GM18502 (cell line): ENCODE measurements at regions not wholly inside any gene's neighbourhood (a gene's known extent, or its start where the extent isn't known, plus 50 kb on each side); places are given as distances from the start of the nearest gene placed in this dataset.

Source experiments
- ATAC-seq: cut with Tn5 transposase; IDR thresholded peaks from one replicate; pipeline ENCODE4 v1.9.1; 2021; ENCODE audit warnings: mild to moderate bottlenecking; ENCODE audit not compliant: unreplicated experiment, poor library complexity

DNA sequence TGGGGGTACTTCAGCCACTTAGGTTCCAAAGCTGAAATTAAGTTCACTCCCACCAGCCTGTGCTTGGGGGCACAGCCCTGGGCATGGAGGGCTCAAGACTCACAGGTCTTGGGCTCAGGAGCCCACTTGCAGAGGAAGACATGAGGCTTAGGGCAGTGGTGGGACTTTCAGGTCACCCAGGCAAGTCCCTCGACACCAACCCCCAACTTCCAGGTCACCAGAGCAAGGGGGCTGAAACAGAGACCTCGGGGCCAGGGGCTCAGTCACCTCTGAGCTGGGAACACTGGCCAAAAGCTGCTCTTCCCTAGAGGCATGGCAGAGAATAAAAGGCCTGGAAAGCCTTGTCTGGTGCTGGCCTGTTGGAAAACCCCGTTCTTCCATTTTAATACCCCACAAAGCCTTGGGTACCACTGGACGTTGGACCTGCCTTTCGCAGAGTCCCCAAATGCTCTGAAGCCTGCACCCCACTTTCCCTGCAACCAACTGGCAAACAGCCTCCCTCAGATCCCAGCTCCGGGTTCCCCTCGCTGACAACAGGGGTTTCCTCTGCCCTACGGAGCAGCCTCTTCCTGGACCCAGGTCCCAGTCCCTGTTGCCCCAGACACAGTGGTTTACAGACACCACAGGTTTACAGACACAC is 160.9 kb upstream of the PMEPA1 start:
- no peak for ATAC-seq

DNA sequence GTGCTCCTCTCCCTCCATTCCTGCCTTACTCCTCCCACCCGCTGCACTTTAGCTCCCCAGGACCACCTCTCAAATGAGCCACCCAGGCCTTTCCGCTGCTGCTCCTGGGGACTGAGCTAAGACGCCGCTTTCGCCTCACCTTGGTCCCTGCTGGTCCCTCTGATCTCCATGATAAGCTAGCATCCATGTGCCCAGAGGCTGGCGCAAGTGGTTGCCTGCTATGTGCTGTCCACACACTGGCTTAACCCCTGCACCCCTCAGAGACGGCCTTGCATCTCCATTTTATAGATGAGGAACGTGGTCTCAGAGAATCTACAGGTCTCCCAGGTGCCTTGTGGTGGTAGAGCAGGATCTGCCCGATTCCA is 160.1 kb upstream of the PMEPA1 start:
- ATAC-seq: no peak

DNA sequence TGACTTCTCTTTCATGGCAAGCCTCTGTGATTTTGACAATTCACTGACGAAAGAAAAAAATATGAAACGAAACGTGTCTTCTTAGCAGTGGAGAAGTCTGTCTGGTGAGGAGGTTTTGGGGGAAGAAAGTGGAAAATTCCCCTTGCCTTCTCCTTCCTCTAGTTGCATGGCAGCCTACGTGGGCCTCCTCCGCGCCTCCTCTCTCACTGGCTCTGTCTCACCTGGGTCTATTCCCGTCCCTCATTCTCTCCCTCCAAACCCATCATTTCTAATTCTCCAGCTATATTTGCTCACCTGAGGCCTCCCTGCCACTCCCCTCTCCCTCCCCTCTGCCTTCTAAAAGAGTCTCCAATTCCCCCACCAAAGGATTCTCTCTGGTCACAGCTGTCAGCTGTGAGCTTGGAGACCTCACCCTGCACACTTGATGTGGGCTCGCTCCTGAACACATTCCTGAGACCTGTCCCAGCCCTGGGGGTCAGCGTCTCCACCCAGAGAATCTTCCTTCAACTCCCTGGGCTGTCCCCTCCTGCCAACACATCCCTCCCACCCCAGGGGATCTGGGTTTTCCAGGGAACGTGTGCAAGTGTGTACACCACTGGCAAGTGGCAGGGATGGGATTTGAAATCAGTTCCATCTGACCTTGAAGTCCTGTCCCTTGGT is 159.6 kb upstream of the PMEPA1 start:
- ATAC-seq: no peak

DNA sequence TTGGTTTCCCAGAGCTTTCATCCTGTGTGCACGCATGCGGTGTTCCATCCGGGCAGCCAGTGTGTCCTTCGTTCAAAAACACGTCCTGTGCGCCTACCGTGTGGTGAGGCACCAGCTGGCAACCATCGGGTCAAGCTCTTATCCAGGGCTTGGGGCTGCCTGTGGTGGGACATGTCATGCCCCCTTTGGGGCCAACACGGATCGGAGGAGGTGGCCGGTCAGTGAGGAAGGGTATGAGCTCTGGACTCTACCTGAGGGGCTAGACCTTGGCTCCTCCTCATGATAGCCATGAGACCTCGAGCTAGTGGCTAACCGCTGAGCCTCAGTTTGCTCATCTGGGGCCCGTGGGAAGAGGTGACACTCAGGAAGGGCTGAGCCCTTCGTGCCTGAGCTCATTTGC is 158.5 kb upstream of the PMEPA1 start:
- ATAC-seq: no peak

DNA sequence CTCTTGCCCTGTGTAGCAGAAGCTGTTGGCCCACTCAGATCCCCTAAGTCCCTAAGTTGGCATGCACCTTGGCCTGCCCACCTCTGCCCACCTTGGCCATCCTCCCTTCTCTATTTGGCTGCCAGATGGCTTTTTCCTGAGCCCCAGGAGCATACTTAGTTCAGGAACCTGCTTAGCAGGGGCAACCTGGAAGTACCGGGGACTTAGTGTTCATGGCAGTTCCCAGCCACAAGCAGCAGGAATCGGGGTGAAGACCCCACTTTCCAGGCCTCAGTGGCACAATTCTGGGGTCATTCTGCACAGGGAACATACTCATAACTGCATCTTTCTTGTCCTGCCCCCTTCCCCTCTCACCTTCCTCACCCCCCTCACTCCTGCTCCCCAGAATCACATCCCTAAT is 158.0 kb upstream of the PMEPA1 start:
- no peak for ATAC-seq

DNA sequence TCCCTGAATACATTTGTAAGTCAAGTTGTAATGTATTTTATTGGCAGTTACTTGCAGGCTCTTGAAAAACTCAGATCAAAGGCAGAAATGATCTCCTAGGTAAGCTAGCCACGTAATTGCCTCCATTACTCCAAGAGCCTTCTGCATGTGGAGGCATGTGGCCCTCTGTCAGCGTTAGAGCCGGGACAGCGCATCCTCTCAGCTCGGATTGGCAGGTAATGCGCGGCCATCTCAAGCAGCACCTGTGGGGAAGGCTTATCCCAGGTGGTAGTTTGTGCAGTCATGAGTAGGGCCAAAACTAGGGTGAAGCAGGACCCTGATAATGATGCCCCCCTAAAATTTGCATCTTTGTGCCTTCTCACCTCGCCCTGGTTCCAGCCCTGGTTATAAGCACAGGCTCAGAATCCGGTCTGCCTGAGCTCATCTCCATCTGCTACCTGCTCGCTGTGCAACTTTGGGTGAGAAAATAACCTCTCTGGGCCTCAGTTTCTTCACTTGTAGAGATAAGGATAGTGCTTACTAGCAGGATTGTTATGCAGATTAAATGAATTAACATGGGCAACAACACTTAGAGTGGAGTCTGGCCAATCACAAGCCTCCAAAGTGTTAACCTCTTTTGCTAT is 157.5 kb upstream of the PMEPA1 start:
- no peak for ATAC-seq

DNA sequence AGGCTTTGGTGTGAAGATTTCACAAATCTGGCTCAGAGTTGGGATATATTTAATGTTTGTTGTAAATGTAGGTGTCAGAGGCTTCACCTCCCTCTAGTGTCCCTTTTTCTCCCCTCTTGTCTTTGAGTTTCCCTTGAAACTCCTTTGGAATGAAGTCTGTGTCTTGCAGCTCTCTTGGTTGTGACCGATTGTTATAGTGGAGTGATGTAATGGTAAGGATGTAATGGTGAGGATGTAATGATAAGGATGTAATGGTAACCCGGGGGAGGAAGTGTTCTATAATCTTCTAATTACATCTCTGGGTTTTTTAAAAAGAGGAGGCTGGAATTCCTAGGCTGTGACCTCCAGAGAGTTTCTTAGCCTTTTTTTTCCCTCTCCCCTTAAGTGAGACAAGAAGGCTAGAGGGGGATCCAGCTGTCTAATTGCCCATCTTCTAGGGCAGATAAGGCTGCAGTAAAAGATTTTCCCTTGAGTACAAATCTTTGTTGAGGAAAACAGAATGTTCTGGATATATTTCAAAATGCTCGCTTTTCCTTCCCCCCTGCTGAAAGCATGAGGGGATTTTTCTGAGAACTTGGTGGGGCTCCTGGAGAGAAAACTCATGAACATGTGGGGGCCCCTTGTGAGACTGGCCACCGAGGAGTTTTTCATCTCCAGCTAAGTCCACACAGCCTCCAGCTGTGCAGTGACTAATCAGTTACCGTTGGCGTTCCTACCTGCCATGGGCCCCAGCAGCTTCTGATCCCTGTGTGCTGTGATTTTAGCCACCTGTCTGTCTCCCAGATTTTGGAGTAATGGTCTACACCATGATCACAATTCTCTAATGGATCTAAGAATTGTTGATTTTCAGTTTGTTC is 156.7 kb upstream of the PMEPA1 start:
- ATAC-seq: no peak

DNA sequence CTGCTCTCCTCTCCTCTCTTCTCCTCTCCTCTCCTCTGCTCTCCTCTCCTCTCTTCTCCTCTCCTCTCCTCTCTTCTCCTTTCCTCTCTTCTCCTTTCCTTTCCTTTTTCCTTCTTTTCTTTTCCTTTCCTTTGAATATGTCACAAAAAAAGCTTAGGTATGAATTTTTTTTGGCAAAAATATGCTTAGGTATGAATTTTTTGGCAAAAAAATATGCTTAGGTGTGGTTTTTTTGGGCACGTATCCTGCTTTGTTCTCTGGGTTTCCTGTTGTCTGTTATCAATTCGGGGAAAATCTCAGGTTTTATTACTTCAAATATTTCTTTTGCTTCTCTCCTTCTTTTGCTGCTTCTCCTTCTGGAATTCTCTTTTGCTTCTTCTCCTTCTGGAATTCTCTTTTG is 155.5 kb upstream of the PMEPA1 start:
- ATAC-seq: no peak

DNA sequence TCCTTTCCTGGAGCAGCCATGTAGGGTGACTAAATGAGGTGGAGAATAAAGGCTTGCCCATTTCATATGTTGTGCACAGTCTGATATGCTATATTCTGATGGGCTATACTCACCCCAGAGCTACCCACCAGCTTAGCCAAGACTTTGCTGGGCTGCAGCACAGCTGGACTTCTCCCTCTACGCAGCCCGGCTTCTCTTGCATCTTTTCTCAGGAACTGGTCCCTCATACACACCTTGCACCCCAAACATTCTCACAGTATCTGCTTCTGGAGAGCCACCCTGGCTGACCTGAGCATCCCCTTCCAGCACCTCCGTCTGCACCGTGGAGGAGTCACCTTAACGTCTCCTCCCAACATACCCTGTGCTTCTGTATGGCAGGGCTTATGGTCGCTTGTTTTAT is 150.8 kb upstream of the PMEPA1 start:
- no peak for ATAC-seq

DNA sequence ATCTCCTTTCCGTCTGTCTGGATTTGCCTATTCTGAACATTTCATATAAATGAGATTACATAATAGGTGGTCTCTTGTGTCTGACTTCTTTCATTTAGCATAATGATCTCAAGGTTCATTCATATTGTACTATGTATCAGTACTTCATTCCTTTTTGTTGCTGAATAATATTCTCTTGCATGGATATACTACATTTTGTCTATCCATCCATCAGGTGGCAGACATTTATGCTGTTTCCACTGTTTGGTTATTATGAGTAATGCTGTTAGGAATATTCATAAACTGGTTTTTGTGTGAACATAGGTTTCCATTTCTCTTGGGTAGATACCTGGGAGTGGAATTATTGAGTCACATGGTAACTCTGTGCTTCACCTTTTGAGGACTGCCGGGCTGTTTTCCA is 148.2 kb upstream of the PMEPA1 start:
- ATAC-seq: no peak

DNA sequence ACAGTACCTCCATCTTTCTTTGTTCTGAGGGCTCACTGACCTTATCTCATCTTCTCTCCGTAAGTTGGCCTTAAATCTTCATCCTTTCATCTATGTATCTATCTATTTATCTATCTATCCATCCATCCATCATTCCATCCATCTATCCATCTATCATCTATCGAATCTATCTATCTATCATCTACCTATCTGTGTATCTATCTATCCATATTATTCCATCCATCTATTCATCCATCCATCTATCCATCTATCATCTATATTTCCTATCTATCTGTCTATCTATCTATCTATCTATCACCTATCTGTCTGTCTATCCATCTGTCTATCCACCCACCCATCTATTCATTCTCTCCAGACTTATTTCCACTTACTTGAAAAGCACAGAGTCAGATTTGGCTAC is 147.3 kb upstream of the PMEPA1 start:
- no peak for ATAC-seq

DNA sequence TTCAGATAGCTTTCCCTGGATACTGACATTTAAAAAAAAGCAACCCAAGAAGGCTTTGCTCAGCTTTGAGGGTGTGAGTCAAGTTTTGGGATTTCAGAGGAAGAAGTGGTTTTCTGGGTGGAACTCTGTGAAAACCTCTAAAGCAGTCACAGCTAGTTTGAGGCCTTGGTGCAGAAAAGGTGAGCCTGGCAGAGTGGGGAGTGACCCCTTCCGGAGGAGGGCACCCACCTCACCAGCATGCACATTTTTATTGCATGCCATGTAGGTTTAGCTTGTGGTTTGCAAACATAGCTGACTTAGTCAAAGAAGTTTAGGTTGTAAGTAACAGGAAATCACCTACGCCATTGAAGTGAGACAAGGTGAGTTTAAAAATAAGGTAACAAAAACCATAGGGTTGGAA is 146.8 kb upstream of the PMEPA1 start:
- ATAC-seq: no peak

DNA sequence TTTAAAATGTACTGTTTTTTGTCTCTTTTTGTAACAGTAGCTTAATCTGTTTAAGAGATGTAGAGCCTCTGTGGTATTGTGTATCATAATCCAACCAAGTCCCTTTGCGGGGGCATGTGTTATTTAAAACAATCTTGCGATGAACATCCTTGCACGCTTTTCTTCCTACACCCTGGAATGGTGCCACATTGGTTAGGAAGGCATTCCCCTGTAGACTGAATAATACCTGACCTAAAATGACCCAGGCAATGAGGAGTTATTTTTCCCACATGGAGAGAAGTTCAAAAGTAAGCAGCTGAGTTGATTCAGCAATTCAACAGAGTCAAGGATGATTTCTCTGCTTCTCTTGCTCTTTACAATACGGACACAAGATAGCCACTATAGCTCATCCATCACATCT is 142.0 kb upstream of the PMEPA1 start:
- ATAC-seq: no peak

DNA sequence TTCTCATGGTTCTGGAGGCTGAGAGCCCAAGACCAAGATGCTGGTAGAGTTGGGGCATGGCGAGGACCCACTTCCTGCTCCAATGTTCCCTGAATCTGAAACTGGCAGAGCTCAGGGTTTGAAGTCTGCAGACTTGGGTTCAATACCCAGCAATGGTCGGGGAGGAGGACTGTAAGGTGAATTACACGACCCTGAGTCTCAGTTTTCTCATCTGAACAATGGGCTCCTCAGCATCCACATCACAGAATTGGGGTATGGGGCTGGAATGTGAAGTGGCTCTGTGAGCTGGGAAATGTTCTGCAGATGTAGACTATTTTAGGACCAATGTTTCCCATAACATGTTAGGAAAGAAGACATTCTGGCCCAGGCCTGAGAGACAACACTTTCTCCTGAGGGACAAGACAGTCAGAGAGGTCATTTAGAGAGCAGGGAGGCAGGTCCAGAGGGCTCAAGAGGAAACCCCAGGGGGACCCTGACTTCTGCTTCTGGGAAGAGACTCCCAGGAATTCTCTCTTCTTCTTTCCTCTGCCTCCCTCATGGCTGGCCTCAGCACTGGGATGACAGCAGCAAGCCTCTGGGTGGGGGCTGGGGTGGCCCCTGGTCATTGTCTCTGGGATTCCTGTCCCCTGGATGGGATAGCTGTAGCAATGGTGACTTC is 141.3 kb upstream of the PMEPA1 start:
- no peak for ATAC-seq

DNA sequence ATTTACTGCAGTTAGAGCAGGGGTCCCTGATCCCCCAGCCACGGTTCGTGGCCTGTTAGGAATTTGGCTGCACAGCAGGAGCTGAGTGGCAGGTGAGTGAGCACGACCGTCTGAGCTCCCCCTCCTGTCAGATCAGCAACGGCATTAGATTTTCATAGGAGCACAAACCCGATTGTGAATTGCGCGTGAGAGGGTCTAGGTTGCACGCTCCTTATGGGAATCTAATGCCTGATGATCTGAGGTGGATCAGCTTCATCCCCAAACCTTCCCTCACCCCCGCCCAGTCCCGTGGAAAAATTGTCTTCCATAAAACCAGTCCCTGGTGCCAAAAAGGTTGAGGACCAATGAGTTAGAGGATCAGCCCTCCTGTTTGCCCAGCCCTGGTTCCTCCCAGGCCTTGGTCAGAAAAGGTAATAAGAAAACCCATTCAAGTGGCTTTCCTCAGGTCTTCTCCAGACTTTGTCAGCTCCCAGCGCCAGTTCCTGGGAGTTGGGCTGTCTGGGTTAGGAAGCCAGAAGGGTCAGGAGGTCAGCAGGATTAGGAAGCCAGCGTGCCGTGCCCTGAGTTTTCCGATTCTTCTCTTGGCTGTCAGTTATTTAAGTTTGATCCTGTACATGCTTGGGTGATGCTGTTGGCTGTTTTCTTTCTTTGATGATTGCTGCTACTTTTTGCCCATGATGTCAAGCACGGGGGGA is 139.9 kb upstream of the PMEPA1 start:
- ATAC-seq: no peak

DNA sequence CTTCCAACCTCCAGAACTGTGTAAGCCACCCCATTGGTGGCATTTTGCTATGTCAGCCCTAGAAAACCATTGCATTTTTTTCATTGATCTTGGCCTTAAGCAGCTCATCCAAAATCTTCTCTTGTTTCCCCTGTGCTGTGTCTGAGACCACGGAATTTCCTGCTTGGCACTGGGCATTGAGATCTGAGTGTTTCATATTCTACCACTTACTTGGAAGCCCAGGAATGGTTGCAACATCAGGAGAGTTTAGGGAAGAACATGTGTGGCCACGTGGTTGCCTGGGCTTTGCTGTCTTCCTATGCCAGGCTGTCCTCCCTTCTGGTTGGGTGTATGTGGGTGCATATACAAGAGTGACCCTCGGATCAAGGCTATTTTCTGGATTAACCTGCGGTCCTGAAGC is 139.3 kb upstream of the PMEPA1 start:
- ATAC-seq: no peak

DNA sequence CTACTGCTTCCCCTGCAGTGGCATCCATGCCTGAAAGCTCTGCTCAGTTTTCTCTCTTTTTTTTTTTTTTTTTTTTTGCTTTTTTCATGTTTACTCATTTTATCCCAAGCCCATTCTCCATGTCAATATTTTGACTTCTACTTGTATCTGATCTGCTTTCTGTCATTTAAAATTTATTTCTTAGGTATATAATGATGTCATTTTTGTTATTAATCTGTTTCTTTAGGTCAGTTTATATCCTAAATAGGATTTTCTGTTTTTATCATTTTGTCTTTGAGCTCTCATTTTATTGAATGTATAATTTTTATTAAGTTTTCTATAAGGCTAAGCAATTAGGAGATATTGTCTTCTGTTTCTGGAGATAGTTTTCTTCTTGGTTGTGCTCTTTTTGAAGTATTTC is 138.5 kb upstream of the PMEPA1 start:
- ATAC-seq: no peak

DNA sequence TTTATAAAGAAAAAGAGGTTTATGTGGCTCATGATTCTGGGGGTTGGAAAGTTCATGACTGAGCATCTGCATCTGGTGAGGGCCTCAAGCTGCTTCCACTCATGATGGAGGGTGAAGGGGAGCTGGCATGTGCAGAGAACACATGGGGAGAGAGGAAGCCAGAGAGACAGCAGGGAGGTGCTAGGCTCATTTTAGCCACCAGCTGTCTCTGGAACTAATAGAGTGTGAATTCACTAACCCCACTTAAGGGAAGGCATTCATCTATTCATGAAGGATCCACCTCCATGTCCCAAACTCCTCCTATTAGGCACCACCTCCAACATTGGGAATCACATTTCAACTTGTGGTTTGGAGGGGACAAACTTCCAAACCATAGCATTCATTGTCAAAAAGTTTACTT is 137.3 kb upstream of the PMEPA1 start:
- ATAC-seq: no peak

DNA sequence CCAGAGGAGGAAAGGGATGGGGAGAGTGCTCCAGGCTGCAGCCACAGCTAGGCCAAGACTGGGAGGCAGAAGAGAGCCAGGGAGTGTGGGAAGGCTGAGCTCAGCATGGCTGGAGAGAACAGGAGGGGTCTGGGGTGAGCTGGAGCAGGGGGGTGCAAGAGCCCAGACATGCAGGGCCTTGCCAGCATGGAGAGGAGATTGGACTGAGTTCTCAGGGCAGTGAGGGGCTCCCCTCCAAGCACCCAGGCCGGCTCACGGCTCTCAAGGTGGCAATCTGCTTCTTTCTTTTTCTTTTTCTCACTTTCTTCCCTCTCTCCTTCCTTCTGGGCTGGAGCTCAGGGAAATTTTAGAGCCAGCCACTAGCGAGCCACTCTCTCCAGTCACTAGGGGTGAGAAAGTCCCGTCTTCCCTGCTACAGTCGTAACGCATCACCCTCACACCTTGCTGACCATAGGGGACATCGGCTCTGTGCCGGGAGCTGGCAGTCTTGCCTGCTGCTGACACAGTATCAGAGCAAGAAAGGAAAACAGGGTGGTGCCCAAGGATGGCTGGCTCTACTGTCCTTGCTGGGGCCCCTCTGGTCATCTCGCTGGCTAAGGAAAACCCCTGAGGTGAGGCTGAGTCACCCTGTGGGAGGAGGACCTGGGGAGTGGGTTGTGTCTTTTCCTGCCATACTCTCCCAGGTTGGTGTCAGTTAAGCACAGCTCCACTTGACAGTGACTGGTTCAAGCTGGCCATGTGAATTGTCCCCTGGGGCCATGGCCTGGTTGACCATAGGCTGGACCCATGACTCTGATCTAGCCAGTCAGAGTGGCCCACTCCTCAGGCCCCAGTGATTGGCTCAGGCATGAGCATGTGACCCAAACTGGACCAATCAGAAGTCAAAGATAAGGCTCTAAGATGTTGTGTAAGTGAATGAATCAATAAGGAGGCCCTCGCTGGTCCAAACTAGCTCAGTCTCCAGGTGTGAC is 135.1 kb upstream of the PMEPA1 start:
- no peak for ATAC-seq
